ENCODE measurements at regions not wholly inside any gene's neighbourhood (a gene's known extent, or its start where the extent isn't known, plus 50 kb on each side); places are given as distances from the start of the nearest gene placed in this dataset.

- H3K4me3 ChIP-seq (replicated peaks; ENCODE audit: low read depth, low read length): no peak overlapping the region
- DNase-seq (ENCODE audit: extremely low read depth, low read depth): no peak
- TF ChIP-seq, protein P1, sequence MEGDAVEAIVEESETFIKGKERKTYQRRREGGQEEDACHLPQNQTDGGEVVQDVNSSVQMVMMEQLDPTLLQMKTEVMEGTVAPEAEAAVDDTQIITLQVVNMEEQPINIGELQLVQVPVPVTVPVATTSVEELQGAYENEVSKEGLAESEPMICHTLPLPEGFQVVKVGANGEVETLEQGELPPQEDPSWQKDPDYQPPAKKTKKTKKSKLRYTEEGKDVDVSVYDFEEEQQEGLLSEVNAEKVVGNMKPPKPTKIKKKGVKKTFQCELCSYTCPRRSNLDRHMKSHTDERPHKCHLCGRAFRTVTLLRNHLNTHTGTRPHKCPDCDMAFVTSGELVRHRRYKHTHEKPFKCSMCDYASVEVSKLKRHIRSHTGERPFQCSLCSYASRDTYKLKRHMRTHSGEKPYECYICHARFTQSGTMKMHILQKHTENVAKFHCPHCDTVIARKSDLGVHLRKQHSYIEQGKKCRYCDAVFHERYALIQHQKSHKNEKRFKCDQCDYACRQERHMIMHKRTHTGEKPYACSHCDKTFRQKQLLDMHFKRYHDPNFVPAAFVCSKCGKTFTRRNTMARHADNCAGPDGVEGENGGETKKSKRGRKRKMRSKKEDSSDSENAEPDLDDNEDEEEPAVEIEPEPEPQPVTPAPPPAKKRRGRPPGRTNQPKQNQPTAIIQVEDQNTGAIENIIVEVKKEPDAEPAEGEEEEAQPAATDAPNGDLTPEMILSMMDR (IDR thresholded peaks at IDR 0.05; ENCODE audit: low read depth, low read length, missing control alignments): no peak
Measured at GRCh38 chr2:136381722-136382633, 264.0 kb upstream of the CXCR4 start.

GRCh38 chr2:136381245-136381644, 263.3 kb upstream of the CXCR4 start:
- TF ChIP-seq, protein P1 (IDR thresholded peaks at IDR 0.05; ENCODE audit: low read depth, low read length, missing control alignments): no peak
- DNase-seq (ENCODE audit: extremely low read depth, low read depth): no peak
- H3K4me3 ChIP-seq (replicated peaks; ENCODE audit: low read depth, low read length): no peak overlapping the region

DNA sequence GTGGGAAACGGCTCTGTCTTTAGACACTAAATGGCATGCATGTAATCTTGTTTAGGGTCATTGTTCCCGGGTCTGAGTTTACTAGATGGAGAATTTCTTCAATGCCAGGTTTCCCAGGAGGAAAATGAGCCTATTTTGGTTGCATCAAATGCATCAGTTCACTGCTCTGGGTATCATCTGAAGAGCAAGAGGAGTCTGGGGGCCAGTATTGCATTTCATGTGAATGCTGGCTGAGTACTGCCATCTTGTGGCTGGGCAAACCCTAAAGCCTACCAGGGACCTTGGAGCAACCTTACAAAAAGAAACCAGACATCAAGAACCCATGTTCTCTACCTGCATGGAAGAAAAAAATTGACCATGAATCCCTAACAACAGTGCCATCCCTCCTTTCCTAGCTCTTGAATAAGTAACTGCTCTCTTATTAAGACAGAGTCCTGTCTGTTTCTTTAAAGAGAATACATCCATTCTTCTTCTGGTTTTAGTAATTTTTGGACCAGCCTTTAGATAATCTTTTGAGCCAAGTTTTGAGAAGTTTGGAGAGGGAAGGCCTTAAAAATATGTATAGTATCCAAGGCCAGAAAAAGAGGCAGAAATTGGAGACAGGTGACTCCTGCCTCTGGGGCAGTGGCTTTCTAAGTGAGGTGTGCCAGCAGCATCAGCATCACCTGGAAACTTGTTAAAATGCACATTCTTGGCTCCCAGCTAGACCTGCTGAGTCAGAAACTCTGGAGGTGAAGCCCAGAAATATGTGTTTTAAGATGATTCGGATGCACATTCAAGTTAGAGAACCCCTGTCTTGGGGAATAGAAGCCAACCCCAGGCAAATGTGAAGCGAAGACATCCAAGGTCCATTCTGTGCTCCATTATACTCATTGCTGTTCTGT, 261.0 kb upstream of the CXCR4 start:
- H3K4me3 ChIP-seq (replicated peaks; ENCODE audit: low read depth, low read length): no peak overlapping the region
- DNase-seq (ENCODE audit: extremely low read depth, low read depth): peak; percentile 16
- TF ChIP-seq, protein P1 (IDR thresholded peaks at IDR 0.05; ENCODE audit: low read depth, low read length, missing control alignments): peak; percentile 77

DNA sequence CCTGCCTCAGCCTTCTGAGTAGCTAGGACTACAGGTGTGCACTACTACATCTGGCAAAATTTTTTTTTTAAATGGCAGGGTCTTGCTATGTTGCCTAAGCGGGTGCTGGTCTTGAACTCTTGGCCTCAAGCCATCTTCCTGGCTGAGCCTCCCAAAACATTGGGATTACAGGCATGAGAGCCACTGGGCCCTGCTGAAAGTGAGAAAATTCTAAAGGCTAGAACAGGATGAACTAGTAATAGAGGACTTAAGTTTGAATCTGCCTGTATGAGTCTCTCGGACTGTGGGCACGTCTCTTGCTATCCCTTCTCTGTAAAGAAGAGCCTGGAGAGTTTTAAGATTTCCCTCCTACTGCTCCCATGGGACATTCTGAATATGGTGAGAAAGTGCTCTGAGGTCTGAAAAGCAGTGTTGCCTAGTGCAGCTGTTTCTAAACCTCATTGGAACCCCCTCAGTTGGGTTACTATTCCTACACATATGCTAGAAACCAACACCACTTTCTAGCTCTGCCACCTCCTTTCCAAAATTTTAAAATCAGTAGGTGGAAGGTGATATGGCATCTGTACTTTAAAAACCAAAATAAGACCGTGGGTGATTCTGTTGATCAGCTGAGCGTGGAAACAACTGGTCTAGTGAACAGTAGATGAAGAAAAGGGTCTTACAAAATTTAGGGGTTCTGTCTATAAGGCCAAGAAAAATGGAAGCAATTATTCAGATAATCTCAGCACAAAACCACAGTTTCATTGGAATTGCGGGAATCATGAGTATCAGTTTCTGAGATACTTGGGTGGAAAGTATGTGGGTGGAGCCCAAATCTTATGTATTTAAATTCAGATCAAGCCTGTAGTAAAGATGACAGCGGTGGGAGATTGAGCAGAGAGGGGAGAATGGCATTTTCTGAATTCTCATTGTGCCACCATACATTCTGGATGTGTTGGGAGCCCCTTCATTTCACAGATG, 259.8 kb upstream of the CXCR4 start:
- TF ChIP-seq, protein P1 (IDR thresholded peaks at IDR 0.05; ENCODE audit: low read depth, low read length, missing control alignments): no peak
- H3K4me3 ChIP-seq (replicated peaks; ENCODE audit: low read depth, low read length): no peak overlapping the region
- DNase-seq (ENCODE audit: extremely low read depth, low read depth): no peak

DNA sequence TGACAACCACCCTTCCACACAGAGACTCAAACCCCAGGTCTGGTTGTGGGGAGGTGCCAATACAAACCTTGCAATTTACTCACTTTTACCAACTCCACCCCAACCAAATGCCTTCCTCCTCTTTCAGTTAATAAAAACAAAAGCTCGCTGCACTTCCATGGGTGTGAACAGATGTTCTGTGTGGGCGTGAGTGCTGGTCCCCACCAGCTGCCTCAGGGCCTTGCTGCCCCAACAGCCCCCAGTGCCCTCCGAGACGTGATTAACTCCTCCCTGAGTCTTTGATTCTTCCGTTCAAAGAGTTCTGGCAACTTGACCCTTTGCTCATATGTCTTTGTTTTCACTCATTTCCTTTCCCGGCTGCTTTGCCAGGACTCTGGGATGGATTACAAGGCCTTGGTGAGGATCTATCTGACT, 258.9 kb upstream of the CXCR4 start:
- peak; percentile 37 for DNase-seq (ENCODE audit: extremely low read depth, low read depth)
- no peak overlapping the region for H3K4me3 ChIP-seq (replicated peaks; ENCODE audit: low read depth, low read length)
- TF ChIP-seq, protein P1 (IDR thresholded peaks at IDR 0.05; ENCODE audit: low read depth, low read length, missing control alignments): no peak

- no peak for DNase-seq (ENCODE audit: extremely low read depth, low read depth)
- TF ChIP-seq, protein P1 (IDR thresholded peaks at IDR 0.05; ENCODE audit: low read depth, low read length, missing control alignments): no peak
- no peak overlapping the region for H3K4me3 ChIP-seq (replicated peaks; ENCODE audit: low read depth, low read length)
Measured at GRCh38 chr2:136376211-136376610, 258.3 kb upstream of the CXCR4 start.

Data from HFF-Myc (cell line).